ENCODE measurements at regions not wholly inside any gene's neighbourhood (a gene's known extent, or its start where the extent isn't known, plus 50 kb on each side); places are given as distances from the start of the nearest gene placed in this dataset.

DNA sequence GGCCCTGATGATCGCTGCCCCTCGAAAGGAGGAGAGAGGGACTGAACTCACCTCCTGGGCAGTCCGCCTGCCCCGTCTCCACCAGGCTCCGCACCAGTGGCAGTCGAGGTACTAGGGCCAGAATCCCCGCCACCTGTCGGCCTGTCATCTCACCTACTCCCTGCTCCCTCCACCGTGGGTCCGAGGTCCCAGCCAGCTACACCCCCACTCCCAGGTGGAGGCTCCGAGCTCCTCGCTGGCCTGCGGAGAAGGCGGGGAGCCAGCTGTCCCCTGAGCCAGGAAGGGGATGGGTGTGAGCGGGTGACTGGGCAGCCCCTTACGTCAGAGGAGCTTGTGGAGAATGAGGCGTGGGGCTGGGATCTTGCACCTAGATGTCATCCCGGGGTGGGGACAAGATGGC lies 1066.5 kb upstream of the MANEA start:
- TF ChIP-seq EZH2 (IDR thresholded peaks at IDR 0.05; ENCODE audit: low read length, missing control alignments): no peak
- TF ChIP-seq, protein P1, sequence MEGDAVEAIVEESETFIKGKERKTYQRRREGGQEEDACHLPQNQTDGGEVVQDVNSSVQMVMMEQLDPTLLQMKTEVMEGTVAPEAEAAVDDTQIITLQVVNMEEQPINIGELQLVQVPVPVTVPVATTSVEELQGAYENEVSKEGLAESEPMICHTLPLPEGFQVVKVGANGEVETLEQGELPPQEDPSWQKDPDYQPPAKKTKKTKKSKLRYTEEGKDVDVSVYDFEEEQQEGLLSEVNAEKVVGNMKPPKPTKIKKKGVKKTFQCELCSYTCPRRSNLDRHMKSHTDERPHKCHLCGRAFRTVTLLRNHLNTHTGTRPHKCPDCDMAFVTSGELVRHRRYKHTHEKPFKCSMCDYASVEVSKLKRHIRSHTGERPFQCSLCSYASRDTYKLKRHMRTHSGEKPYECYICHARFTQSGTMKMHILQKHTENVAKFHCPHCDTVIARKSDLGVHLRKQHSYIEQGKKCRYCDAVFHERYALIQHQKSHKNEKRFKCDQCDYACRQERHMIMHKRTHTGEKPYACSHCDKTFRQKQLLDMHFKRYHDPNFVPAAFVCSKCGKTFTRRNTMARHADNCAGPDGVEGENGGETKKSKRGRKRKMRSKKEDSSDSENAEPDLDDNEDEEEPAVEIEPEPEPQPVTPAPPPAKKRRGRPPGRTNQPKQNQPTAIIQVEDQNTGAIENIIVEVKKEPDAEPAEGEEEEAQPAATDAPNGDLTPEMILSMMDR (conservative IDR thresholded peaks at IDR 0.05 in 1 of 2, IDR thresholded peaks at IDR 0.05 in 1 of 2; ENCODE audit: low read depth in 1 of 2, low read length in 2 of 2): no peak
